Dedifferentiated amniotic fluid mesenchymal stem cell (primary cell): ENCODE measurements at regions not wholly inside any gene's neighbourhood (a gene's known extent, or its start where the extent isn't known, plus 50 kb on each side); places are given as distances from the start of the nearest gene placed in this dataset.
"Not testable (repeated sequence)": the region's sequence is repeated elsewhere in the genome, so short reads cannot be mapped to it uniquely, and the experiment has no call there.

ENCODE experiments used
- DNase-seq: peaks from one replicate; pipeline ENCODE4 v3.0.0-alpha.2; 2016; ENCODE audit errors: extremely low spot score

DNA sequence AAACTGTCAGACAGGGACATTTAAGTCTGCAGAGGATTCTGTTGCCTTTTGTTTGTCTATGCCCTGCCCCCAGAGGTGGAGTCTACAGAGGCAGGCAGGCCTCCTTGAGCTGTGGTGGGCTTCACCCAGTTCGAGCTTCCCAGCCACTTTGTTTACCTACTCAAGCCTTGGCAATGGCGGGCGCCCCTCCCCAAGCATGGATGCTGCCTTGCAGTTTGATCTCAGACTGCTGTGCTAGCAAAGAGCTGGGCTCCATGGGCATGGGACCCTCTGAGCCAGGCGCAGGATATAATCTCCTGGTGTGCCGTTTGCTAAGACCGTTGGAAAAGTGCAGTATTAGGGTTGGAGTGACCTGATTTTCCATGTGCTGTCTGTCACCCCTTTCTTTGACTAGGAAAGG, 734.9 kb downstream of the TENT5A start:
- DNase-seq = not testable (repeated sequence)

DNA sequence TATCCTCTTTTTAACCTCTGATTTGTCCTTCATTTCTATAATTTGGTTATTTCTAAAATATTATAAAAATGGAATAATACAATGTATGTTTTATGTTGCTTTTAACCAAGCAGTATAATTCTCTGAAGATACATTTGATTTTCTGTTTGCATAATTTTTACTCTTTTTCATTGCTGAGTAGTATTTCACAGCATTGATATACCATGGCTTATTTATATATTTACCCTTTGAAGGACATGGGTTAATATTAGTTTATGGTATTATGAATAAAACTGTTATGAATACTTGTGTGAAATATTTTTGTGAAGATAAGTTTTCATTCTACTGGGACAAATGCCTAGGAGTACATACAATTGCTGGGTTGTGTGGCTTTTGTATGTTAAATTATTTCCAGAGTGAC, 748.6 kb downstream of the TENT5A start:
- no peak for DNase-seq

DNA sequence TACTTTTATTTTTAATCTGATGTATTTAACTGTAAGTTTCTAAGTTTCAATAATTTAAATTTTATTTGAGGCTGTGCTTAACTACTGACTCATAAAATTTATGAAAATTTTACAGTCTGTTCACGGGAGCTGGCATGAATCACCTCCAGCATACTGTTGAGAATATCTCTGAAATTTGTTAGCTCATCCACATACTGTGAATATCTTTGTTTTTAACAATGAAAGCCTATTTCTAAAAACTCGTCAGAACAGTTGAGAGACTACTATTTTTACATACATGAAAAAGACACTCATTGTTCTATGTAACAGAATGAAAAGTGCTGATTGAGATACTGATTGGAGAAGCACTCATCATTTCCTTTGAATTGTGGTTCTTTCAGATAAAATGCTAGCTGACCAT, 749.3 kb downstream of the TENT5A start:
- no peak for DNase-seq

DNA sequence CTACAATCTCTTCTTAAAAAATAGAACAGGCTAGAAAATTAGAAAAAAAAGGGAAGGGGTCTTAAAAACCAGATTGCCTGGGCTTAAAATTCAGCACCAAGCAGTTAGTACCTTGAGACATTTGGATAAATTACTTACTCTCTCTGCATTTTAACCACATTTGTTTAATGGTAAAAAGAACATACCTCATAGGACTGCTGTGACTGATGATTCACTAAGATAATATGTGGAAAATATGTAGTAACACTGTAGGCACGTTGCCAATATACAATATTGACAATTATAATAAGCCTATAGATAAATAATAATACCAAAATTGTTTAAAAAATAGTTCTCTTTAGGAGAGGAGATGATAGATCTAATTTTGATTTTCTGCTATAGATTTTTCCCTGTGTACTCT, 750.4 kb downstream of the TENT5A start:
- DNase-seq = no peak

DNA sequence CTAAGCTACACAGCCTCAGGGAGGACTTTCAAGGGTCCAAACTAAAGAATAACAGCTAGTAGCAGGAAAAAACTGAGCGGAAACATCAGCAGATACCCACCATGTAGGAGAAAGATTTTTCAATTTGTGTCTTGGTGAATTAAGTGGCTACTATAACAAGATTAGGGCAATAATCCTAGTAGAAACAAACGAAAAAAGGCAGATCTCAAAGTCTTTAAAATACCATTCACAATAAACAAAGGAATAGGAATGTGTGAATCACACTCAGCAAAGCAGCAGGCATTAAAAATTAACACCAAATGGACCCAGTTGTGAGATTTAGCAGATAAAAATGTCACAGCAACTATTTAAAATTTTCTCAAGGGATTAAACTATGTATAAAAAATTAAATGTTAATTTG, 761.2 kb downstream of the TENT5A start:
- DNase-seq = no peak

DNA sequence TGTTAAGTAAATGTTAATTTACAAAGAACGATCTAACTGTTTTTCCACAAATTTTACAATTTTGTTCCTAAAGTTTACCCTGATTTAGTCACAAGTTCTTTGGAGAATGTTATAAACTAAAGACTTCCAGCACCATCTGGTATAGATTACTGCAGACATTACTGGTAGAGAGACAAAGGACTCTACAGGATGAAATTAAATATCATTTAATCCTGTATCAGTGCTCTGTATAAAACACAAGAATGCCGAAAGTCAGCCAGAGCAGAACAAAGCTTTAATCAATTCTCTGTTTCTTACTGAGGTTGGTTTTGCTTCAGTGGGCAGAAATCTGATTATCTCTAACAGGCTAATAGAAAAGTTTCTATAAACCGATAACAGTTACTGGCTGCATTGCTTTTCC, 763.6 kb downstream of the TENT5A start:
- no peak for DNase-seq

DNA sequence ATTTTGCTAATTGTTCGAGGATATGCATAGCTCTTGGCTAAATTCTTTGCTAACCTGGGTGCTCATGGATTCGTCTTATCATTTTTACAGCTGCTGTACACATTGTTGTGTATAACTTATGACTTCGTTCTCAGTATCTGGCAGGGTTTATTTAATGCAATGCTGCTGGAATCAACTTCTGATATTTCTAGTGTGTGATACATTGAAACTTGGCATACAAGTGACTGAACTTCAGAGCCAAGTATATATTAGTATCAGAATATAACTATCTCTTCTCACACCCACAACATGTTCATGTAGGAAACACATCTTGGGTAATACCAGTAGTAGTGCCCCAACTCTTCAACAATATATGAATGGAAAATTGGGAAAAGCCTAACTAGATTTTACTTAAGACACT, 764.2 kb downstream of the TENT5A start:
- DNase-seq = no peak

DNA sequence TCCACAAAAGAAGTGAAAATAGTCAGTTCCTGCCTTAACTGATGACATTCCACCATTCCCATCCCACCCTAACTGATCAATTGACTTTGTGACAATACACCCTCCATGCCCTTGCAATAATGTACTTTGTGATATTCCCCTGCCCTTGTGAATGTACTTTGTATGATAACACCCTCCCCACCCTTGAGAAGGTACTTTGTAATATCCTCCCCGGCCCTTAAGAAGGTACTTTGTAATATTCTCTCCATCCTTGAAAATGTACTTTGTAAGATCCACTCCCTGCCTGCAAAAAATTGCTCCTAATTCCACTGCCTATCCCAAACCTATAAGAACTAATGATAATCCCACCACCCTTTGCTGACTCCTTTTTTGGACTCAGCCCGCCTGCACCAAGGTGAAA, 771.3 kb downstream of the TENT5A start:
- not testable (repeated sequence) for DNase-seq

DNA sequence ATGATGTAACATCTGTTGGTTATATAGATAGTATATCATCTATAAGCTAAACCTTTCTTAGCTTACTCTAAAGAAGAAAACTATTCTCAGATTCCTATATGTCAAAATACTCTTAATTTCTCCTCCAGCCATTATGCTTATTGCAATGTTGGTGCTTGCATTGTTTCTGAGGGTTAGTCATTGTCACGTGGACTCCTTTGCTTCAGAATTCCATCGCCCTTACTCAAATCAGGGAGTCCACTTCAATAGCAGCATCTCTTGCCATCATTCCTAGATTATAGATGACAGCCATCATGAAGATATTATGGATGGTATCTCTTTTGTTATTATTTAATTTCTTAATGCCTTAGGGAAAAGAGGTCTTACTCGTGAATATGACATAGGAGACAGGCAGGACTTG, 776.1 kb downstream of the TENT5A start:
- DNase-seq = no peak

DNA sequence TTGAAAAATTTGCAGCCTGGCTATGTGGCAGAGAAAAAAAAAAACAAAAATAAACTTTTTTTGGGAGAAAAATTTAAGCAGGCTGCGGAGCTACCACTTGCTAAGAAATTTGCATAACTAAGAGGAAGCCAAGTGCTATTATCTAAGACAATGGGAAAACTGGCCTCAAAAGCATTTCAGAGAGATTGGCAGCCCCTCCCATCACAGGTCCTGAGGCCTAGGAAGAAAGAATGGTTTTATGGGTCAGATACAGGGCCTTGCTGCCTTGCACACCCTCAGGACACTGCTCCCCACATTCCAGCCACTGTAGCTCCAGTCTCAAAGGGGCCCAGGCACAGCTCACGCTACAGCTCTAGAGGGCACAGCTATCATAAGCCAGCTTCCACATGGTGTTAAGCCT, 777.9 kb downstream of the TENT5A start:
- DNase-seq = no peak

DNA sequence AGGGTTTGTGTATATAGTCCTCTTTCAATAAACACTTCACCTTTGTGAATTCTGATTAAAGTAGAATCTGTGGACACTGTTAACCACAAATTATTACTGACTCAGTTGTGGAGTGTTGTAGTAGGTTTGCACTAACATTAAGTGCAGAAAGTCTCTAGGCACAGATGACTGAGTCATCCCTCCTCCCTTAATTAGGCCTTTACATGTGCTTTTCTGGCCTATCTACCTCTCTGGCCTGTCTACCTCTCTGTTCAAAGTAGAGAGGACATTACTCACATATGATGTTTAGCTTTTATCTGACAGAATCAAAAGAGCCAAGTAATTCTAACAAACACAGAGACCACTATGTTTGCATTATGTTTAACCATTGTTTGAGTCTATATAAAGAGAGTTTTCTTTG, 783.0 kb downstream of the TENT5A start:
- no peak for DNase-seq

DNA sequence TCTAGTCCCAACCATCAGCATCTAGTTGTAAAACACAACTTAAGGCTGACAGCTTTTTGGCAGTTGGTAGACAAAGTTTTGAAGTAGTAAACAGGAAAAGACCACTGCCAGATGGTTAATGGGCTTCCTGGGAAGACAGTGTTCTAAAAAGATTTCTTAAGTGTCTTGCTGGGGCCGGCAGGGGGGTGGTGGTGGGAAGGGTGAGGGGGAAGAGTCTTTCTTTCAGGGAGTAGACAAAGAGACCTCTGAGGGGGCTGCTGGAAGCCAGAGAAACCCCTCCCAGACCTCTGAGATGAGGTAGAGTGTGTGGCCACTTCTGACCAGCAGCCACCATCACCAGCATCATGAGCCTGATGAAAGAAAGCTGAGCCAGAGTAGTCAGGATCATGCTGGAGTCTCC, 784.9 kb downstream of the TENT5A start:
- DNase-seq = no peak

DNA sequence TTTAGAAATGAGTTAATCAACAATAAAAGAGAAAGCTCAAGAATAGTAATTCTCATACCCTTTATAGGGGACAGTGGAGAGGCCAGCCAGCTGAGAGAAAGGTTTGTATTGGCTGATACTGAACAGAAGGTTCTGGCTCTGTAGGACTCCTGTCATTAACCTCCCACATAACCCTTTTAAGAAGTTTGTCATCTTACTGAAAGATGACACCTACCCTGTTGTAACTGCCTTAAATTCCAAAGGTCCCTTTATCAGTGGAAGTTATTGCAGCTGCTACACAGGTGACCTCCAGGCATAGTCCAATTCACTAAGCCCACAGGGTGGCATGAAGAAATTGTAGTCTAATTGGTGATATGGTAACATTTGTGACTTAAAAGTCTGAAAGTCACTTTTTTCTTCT, 790.1 kb downstream of the TENT5A start:
- no peak for DNase-seq

DNA sequence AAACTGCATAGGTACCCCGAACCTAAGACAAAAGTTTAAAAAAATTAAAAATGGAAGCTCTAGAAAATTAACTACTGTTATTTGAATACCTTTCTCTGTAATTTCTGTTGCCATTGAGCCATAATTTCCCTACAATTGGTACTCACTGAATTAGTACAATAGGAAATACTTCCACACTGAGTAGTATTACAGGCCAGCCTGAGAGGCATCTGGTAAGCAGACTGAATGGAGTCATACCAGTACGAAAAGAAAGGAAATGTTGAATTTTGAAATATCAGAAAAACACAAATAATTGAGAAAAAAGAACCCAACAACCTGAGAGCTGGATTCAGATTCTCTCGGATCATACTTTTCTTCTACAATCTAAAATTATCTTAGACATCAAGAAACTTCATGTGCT, 791.3 kb downstream of the TENT5A start:
- no peak for DNase-seq

DNA sequence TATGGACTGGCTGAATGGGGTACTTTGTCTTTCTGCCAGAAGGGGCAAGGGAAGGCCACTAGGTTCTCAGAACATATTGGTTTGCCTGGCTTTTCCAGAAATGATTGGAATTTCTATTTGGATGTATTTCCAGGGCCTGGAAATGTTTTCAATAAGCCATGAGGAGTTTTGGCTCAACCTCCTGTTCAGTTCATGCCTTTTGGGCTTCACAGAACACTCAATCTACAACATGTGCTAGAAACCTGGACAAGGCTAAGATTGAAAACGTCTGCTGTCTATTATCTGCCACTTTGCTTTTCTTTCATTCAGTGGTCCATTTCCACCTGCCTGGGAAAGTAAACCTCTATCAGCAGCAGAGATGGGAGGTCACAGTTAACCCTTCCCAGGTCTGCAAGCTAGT, 793.4 kb downstream of the TENT5A start:
- DNase-seq = no peak

DNA sequence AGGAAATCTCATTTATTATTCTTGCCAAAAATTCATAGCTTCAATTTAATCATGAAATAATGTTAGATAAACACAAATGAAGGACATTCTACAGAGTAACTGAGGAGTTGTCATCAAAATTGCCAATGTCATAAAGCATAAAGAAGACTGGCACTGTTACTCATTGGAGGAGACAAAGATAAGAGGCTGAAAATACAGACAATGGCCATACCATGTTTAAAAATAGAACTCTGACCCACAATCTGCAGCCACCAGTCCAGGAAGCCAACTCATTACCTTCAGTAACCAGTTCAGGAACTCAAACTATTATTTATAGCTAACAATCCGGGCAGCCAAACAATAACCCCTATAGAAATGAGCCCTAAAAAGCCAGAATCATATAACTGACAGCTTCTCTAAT, 795.6 kb downstream of the TENT5A start:
- DNase-seq = no peak

DNA sequence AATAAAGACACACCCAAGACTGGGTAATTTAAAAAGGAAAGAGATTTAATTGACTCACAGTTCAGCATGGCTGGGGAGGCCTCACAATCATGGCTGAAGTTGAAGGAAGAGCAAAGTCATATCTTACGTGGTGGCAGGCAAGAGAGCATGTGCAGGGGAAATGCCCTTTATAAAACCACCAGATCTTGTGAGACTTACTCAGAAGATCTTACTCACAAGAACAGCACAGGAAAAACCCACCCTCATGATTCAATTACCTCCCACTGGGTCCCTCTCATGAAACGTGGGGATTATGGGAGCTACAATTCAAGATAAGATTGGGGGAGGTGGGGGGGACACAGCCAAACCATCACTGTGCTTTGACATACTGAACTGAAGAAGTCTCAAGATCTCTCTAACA, 800.0 kb downstream of the TENT5A start:
- not testable (repeated sequence) for DNase-seq

DNA sequence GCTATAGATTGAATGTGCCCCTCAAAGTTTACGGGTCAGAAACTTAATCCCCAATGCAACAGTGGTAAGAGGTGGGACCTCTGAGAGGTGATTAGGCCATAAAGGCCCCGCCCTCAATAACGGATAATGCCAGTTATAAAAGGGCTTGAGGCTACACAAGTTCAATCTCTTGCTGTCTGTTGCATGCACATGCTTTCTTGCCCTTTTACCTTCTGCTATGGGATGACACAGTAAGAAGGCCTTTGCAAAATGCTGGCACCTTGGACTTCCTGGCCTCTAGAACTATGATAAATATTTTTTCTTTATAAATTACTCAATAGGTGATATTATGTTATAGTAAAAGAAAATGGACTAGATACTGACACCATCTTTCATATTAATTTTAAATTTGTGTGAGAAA, 806.1 kb downstream of the TENT5A start:
- no peak for DNase-seq

DNA sequence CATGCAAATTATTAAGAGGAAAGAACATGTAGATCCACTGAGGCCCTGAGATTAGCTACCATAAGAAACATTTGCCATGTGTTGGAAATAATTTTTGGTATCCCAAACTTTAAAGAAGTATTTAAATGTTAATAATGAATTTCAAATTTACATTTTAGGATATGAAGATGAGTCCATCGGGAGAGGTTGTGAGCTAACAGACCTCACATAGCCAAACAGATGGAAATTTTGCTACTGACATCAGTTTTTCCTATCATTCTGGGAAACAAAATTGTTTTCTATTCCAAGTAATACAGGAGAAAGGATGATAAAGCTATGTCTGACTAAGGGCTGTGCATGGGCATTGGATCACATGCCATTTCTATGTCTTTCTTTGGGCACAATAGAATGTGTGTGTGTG, 809.6 kb downstream of the TENT5A start:
- no peak for DNase-seq

DNA sequence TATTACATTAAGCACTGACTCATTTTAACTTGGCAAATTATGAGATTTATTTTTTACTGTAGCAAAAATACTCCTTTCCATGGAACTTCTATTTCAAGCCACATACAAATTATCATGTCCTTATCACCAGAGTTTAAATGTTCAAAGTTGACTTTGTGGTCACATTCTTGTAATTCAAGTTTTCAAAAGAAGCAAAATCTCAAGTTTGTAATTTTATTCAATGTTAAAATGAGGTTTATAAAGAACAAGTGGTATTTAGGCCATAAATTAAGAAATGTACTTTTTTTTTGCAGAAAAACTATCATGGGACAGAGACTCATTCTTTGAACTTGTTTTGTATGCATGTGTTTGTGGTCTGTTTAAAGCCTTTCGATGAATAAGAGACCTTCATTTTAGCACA, 811.5 kb downstream of the TENT5A start:
- DNase-seq = no peak

DNA sequence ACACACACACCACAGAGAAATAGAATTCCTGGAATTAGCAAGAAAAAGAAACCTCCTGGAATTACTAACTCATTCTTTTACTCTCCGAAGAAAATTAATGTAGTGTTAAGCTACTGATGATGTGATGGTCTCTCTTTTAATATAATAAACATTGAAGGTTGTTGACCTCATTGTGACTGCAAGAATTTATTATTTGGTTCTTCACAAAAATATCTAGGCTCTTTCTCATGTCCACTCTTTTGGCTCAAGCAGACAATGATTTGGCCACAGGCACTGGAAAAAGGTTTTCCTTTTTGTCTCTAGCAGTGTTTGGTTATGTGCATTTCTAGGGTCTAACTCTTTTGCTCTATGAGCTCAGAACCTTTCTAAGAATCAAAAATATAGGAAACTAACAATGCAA, 811.9 kb downstream of the TENT5A start:
- DNase-seq = no peak

DNA sequence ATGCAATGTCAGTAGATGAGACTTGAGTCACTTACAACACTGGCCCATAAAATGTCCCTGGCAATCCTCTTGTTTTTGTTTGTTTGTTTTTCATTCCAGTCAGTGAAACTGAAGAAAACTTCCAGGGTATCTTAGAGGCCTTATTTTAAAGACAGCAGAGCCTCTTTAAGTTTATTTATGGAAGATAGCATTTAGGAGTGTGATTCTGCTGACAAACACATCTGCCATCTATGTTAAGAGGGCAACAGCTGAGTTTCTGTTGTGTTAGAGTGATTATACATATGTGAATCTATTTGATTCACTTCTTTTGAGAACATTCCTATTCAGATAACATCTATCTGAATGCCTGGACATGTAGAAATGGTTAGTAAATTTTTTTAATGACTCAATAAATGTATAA, 812.6 kb downstream of the TENT5A start:
- no peak for DNase-seq

DNA sequence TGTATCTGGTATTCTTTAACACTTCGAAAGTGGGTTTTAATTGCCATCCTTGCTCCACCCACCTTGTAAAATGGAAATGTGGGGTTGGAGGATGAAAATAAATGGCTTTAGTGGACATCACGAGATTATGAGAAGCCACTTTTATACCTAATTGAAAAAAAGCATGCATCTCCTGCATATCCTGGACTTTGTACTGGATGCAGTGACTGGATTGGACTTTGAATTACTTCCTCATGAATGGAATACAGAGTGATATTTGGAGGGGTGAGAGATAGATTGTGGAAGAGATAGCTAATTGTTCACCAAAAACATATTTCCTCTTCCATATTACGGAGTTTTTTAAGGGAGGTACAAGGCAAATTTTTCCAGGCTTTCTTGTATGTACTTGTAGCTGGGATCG, 813.0 kb downstream of the TENT5A start:
- no peak for DNase-seq

DNA sequence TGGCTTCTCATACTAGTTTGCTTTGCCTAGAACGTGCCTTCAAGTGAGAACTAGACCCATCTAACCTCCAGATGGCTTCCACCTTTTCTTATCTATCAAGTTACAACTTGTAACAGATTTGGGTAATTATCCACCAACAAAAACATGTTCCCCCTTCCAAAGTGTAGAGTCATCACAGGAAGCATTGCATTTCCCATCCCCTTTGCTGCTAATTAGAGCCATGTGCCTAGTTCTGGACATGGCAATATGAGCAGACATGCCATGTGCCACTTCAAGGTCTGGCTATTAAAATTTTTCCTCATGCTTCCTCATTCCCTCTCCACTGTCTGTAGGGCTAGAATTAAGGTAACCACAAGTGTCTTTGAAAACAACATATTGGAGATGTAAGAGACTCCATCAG, 814.4 kb downstream of the TENT5A start:
- no peak for DNase-seq

DNA sequence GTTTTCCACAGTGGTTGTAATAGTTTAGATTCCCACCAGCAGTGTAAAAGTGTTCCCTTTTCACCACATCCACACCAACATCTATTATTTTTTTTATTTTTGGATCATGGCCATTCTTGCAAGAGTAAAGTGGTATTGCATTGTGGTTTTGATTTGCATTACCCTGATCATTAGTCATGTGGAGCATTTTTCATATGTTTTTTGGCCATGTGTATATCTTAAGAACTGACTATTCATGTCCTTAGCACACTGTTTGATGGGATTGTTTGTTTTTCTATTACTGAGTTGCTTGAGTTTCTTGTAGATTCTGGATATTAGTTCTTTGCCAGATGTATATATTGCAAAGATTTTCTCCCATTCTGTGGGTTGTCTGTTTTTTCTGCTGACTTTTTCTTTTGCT, 820.1 kb downstream of the TENT5A start:
- DNase-seq = no peak
